Esophagus (tissue), 2 donors: ENCODE measurements at regions not wholly inside any gene's neighbourhood (a gene's known extent, or its start where the extent isn't known, plus 50 kb on each side); places are given as distances from the start of the nearest gene placed in this dataset.
A peak's percentile ranks its signal among the peaks of the same experiment; 100 is the strongest.

Source experiments
- H3K27ac ChIP-seq, 2 donors: one replicate each; pipeline ENCODE4 v1.5.1; 2013; ENCODE audit warnings: low read depth in 2 of 2, mild to moderate bottlenecking in 2 of 2, inconsistent platforms in 1 of 2, low read length in 1 of 2, moderate library complexity in 1 of 2
- H3K27me3 ChIP-seq, 2 donors: one replicate each; pipeline ENCODE4 v1.6.1; 2013; ENCODE audit warnings: low read length in 2 of 2, control low read depth in 1 of 2, mild to moderate bottlenecking in 1 of 2; ENCODE audit not compliant: insufficient read depth in 2 of 2, control insufficient read depth in 1 of 2
- H3K36me3 ChIP-seq, 2 donors: one replicate each; pipeline ENCODE4 v1.6.1; 2013; ENCODE audit warnings: low read length in 1 of 2; ENCODE audit not compliant: control insufficient read depth in 2 of 2, insufficient read depth in 2 of 2
- H3K4me1 ChIP-seq, 2 donors: one replicate each; pipeline ENCODE4 v1.6.1; 2013; ENCODE audit warnings: low read length in 1 of 2; ENCODE audit not compliant: control insufficient read depth in 2 of 2, insufficient read depth in 2 of 2
- H3K4me3 ChIP-seq, 2 donors: one replicate each; pipeline ENCODE4 v1.5.1; 2013; ENCODE audit warnings: low read length in 2 of 2, mild to moderate bottlenecking in 2 of 2, low read depth in 1 of 2, moderate library complexity in 1 of 2
- H3K9me3 ChIP-seq, 2 donors: one replicate each; pipeline ENCODE4 v1.6.1; 2013; ENCODE audit warnings: mild to moderate bottlenecking in 2 of 2, low read depth in 1 of 2, low read length in 1 of 2, moderate library complexity in 1 of 2; ENCODE audit not compliant: control insufficient read depth in 2 of 2, insufficient read depth in 1 of 2
- WGBS, 2 donors: extraction: QIAGEN DNeasy Blood & Tissue Kit; methylation state at CpG; one replicate each; pipeline ENCODE4 v1.1.7; 2013; 5-methylcytosine and 5-hydroxymethylcytosine counted together
- donor health status: healthy with polysubstance abuse.
- donor health status: Bipolar disorder and iron deficiency.

DNA sequence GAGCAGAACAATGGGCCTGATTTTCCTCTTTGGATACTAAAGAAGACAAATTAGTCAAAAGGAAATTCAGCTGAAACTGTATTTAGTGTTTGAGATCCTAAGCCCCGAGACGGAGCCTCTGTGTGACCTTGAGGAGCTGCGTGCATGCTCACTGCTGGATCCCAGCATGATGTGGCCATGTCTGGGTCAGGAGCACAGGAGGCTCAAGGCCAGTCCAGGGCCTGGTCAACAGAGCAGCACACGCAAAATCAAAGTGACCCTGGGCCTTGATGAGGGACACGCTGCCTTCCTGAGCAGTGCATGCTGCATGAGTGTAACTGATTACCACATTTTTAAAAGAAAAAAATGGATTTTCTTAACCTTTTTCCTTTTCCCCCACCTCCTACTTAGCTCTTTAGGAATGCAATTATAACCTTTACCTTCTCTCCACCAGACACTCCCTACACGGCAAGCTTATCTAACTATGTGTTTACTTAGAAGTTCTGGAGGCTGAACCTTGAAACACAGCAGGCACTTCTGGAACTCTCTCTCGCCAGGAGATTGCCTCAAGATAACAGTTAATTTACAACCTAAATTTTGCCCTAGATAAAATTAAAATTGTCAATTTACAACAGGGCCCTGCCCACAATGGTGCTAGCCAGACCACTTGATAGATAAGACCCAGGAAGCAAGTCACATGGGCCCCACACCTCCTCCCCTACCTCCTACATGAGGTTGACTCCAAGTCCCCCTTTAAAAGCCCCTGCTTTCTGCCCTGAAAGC lies 144.6 kb downstream of the LRIG2 start:
- WGBS, 2 donors: 57 to 77% methylated on average over 7 of the region's 7 CpGs
- no peaks in the 10 kb centered on the region for H3K36me3 ChIP-seq
- no peak overlapping the region for H3K4me3 ChIP-seq
- no peaks in the 10 kb centered on the region for H3K4me1 ChIP-seq
- H3K27me3 ChIP-seq: no peaks in the 10 kb centered on the region
- H3K27ac ChIP-seq: no peak overlapping the region
- no peaks in the 10 kb centered on the region for H3K9me3 ChIP-seq

GRCh38 chr1:113219377-113219776 lies 146.4 kb downstream of the LRIG2 start:
- Histone ChIP-seq H3K36me3 (no peaks in the 10 kb centered on the region), H3K27ac (no peak overlapping the region), H3K27me3 (no peaks in the 10 kb centered on the region), H3K4me1 (no peaks in the 10 kb centered on the region), H3K4me3 (no peak overlapping the region), H3K9me3 (no peaks in the 10 kb centered on the region)
- whole genome bisulfite sequencing, 2 donors: 45 to 73% methylated on average over 2 of the region's 2 CpGs

- 83 to 90% methylated on average over 5 of the region's 5 CpGs for WGBS, 2 donors
- Histone ChIP-seq H3K4me3 (no peak overlapping the region), H3K27me3 (no peaks in the 10 kb centered on the region), H3K9me3 (no peaks in the 10 kb centered on the region), H3K27ac (no peak overlapping the region), H3K4me1 (no peaks in the 10 kb centered on the region), H3K36me3 (no peaks in the 10 kb centered on the region)
These were observed 146.8 kb downstream of the LRIG2 start for GRCh38 chr1:113219828-113220227.

DNA sequence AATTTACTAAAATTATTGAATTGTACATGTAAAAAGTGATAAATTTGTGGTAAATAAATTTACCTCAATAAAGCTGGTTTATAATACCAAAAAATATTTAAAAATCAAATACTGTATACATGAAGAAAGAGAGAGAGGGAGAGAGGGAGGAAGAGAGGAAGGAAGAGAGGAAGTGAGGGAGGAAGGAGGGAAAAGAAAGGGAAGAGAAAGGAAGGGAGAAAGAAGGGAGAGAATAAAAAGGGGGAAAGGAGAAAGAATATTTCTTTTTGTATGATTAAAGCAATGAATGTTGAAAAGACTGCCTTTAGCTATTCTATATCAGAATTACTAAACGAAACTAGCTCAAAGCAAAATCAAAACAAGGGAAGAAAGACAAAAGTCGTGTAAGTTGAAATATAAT lies 150.0 kb downstream of the LRIG2 start:
- no peaks in the 10 kb centered on the region for H3K9me3 ChIP-seq
- H3K27ac ChIP-seq: no peak overlapping the region
- no peak overlapping the region for H3K4me3 ChIP-seq
- H3K4me1 ChIP-seq: no peaks in the 10 kb centered on the region
- no peaks in the 10 kb centered on the region for H3K36me3 ChIP-seq
- H3K27me3 ChIP-seq: no peaks in the 10 kb centered on the region
- 79 to 82% methylated on average over 2 of the region's 2 CpGs for WGBS, 2 donors

DNA sequence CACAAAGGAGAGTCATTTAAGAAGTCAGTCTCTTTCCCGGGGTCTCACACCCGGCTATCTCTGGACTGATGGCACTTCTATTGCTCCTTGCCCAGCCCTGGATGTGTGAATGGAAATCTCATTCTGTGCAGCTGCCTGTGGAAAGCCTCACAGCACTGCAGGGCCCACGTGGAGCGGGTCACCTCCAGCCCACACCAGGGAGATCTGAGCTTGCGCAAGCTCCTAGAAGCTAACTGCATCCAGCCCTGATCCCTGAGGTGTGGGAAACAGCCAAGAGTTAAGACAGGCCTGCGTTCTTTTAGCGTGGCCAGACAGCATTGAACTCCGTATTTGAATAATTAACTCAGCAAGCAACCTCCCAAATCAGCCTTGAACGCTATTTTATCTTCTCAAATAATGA lies 150.5 kb downstream of the LRIG2 start:
- Histone ChIP-seq H3K36me3 (no peaks in the 10 kb centered on the region), H3K27ac (no peak overlapping the region), H3K4me3 (no peak overlapping the region), H3K27me3 (no peaks in the 10 kb centered on the region), H3K4me1 (no peaks in the 10 kb centered on the region), H3K9me3 (no peaks in the 10 kb centered on the region)
- 69 to 78% methylated on average over 9 of the region's 9 CpGs for WGBS, 2 donors

DNA sequence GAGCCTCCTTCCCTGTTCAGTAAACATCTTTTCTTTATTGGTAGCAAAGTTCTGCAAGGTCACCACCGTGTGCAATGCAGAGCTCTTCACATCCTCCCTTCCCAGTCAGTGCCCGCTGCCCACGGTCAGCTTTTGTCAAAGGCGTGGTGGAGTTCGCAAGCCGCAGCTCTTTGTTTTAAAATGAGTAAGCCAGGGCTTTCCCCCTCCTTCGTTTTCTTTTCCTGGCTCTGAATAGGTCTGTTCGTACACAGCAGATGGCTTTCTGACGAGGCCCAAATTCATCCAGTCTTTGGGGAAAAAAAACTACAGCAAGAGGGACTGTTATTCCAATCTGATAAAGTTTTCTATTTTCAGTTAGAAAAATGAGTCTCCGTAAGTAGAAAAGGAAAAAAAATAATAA lies 153.2 kb downstream of the LRIG2 start:
- Histone ChIP-seq H3K9me3 (no peaks in the 10 kb centered on the region), H3K27ac (no peak overlapping the region), H3K27me3 (no peaks in the 10 kb centered on the region), H3K4me1 (no peaks in the 10 kb centered on the region), H3K36me3 (no peaks in the 10 kb centered on the region), H3K4me3 (no peak overlapping the region)
- WGBS, 2 donors: 65 to 71% methylated on average over 10 of the region's 10 CpGs

GRCh38 chr1:113231866-113232265 lies 158.4 kb upstream of the MAGI3 start:
- no peaks in the 10 kb centered on the region for H3K4me1 ChIP-seq
- no peaks in the 10 kb centered on the region for H3K9me3 ChIP-seq
- H3K27me3 ChIP-seq: no peaks in the 10 kb centered on the region
- H3K36me3 ChIP-seq: no peaks in the 10 kb centered on the region
- WGBS, 2 donors: 77 to 83% methylated on average over 13 of the region's 13 CpGs
- no peak overlapping the region for H3K27ac ChIP-seq
- H3K4me3 ChIP-seq: no peak overlapping the region

DNA sequence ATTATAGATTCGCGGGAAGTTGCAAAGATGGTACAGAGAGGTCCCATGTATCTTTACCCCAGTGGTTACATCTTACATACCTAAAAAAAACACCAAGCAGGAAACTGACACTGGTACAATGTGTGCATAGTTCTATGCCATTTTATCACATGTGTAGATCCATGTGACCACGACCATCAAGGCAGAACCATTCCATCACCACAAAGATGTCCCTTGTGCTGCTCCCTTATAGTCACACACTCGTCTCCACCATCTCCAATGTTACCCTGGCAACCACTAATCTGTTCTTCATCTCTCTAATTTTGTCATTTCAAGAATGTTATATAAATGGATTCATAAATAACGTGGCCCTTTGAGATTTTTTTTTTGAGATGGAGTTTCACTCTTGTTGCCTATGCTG lies 156.9 kb upstream of the MAGI3 start:
- H3K27ac ChIP-seq: no peak overlapping the region
- no peaks in the 10 kb centered on the region for H3K27me3 ChIP-seq
- no peaks in the 10 kb centered on the region for H3K36me3 ChIP-seq
- H3K4me1 ChIP-seq: no peaks in the 10 kb centered on the region
- 81 to 86% methylated on average over 5 of the region's 5 CpGs for WGBS, 2 donors
- H3K9me3 ChIP-seq: no peaks in the 10 kb centered on the region
- H3K4me3 ChIP-seq: no peak overlapping the region

DNA sequence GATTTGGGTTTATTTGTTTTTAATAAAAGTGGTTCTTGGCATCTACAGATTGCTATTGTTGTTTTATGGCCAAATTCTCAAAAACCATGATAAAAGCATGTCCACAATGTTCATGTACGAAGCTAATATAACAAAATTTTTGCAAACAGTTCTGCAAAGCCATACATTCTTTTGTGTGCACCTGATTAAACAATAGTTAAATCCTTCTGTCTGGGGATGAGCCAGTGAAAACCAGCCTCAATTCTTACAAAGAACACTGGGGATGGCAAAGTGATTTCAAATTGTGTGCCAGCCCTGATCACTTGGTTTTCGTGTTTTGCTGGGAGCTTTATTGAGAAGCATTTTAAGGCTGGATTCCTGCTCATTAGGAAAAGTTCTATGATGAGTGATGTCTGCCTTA lies 149.1 kb upstream of the MAGI3 start:
- Histone ChIP-seq H3K4me1 (peaks cover 0 to 2% of the 10 kb centered on the region in 2 donors), H3K9me3 (no peaks in the 10 kb centered on the region), H3K4me3 (no peak overlapping the region), H3K27ac (no peak overlapping the region), H3K27me3 (no peaks in the 10 kb centered on the region), H3K36me3 (no peaks in the 10 kb centered on the region)
- WGBS, 2 donors: 31 to 49% methylated on average over 2 of the region's 2 CpGs

DNA sequence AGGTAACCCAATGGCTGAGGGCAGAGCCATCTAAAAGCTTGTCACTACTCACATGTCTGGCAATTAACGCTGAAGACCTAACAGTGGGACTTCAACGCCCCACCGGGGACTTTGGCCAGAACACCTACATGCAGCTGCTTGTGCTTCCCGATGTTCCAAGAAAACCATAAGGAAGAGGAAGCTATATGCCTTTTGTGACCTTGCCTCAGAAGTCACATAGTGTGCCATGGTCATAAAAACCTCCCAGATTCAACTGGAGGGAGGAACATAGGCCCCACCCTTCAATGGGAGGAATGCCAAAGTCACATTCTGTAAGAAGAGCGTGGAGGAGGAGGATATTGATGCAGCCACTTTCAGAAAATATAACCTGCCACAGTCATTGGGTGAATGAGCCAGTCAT lies 147.8 kb upstream of the MAGI3 start:
- Histone ChIP-seq H3K27me3 (no peaks in the 10 kb centered on the region), H3K27ac (peak overlapping the region in 1 of 2 donors; percentile 7)

More for the DNA sequence above, 147.8 kb upstream of the MAGI3 start:
- Histone ChIP-seq H3K4me3 (no peak overlapping the region), H3K4me1 (peaks cover 0 to 2% of the 10 kb centered on the region in 2 donors), H3K9me3 (no peaks in the 10 kb centered on the region), H3K36me3 (no peaks in the 10 kb centered on the region)
- WGBS, 2 donors: 54 to 67% methylated on average over 5 of the region's 5 CpGs
